H1 (cell line): ENCODE measurements at regions not wholly inside any gene's neighbourhood (a gene's known extent, or its start where the extent isn't known, plus 50 kb on each side); places are given as distances from the start of the nearest gene placed in this dataset.

Source experiments
- CTCF ChIA-PET: fragments of 300-600 bp; sonication (Branson Sonifier 250); formaldehyde crosslinking; loops from one replicate; lab custom pipeline; 2021; ENCODE audit not compliant: partially characterized antibody; lab: Charles Lee
- POLR2A ChIA-PET: fragments of 300-600 bp; sonication (Branson Sonifier 250); formaldehyde crosslinking; loops from one replicate; lab custom pipeline; 2021; ENCODE audit warnings: inconsistent platforms; ENCODE audit not compliant: partially characterized antibody; lab: Charles Lee
- DNase-seq, 2 experiments: peaks; one replicate each; pipeline versions ENCODE4 v3.0.0 to v3.0.0-alpha.2; 2010 to 2022; ENCODE audit warnings: low spot score in 2 of 2, low read depth in 1 of 2, mixed read lengths in 1 of 2
- FAIRE-seq: peaks from 2 replicates; lab custom pipeline; 2011; peaks lifted over from hg19 to GRCh38; lab: Jason Lieb, UNC
- H2AFZ ChIP-seq: 2 replicates; pipeline ENCODE4 v1.8.1; 2012; ENCODE audit warnings: low read length, inconsistent platforms
- H2AK5ac ChIP-seq: 2 replicates; pipeline ENCODE4 v1.6.1; 2013; ENCODE audit warnings: low read depth, low read length
- H2BK120ac ChIP-seq: replicated peaks from 2 replicates; pipeline ENCODE3; 2013; ENCODE audit warnings: low read depth, low read length, inconsistent platforms
- H2BK12ac ChIP-seq: 2 replicates; pipeline ENCODE4 v1.6.1; 2013; ENCODE audit warnings: low read depth, low read length
- H2BK15ac ChIP-seq: 2 replicates; pipeline ENCODE4 v1.6.1; 2013; ENCODE audit warnings: low read length
- H2BK20ac ChIP-seq: 2 replicates; pipeline ENCODE4 v1.6.1; 2013; ENCODE audit warnings: low read length
- H2BK5ac ChIP-seq: 2 replicates; pipeline ENCODE4 v1.6.1; 2013; ENCODE audit warnings: low read depth, low read length
- H3K14ac ChIP-seq: 2 replicates; pipeline ENCODE4 v1.6.1; 2013; ENCODE audit warnings: inconsistent platforms; ENCODE audit not compliant: insufficient read length
- H3K18ac ChIP-seq: 2 replicates; pipeline ENCODE4 v1.6.1; 2013; ENCODE audit warnings: low read length; ENCODE audit errors: extremely low read depth
- H3K23ac ChIP-seq: 2 replicates; pipeline ENCODE4 v1.6.1; 2013; ENCODE audit warnings: inconsistent platforms; ENCODE audit not compliant: insufficient read length
- H3K23me2 ChIP-seq: 2 replicates; pipeline ENCODE4 v1.6.1; 2013; ENCODE audit warnings: low read depth, low read length
- H3K27ac ChIP-seq: 2 replicates; pipeline ENCODE4 v1.6.1; 2011; ENCODE audit warnings: low read depth, low read length, inconsistent platforms
- H3K27me3 ChIP-seq, 4 experiments: replicated peaks in 1 of 4; 1 replicate in 1 of 4; 2 replicates in 3 of 4; pipeline versions ENCODE4 v1.6.1 to v1.8.1; 2011 to 2013; ENCODE audit warnings: low read length in 3 of 4, mild to moderate bottlenecking in 3 of 4, inconsistent platforms in 2 of 4, mixed read lengths in 2 of 4, moderate library complexity in 1 of 4; ENCODE audit not compliant: control insufficient read depth in 3 of 4, insufficient read depth in 3 of 4; ENCODE audit errors: extremely low read depth in 1 of 4
- H3K36me3 ChIP-seq, 4 experiments: 2 replicates each; pipeline versions ENCODE4 v1.6.1 to v1.8.1; 2011 to 2013; ENCODE audit warnings: mild to moderate bottlenecking in 4 of 4, low read length in 3 of 4, moderate library complexity in 2 of 4, control low read depth in 1 of 4, inconsistent platforms in 1 of 4; ENCODE audit not compliant: insufficient read depth in 4 of 4, control insufficient read depth in 2 of 4
- H3K4ac ChIP-seq: replicated peaks from 2 replicates; pipeline ENCODE3; 2013; ENCODE audit warnings: low read length, low read depth, mixed read lengths, inconsistent platforms; ENCODE audit not compliant: insufficient read length
- H3K4me1 ChIP-seq, 4 experiments: replicated peaks in 1 of 4; 1 replicate in 1 of 4; 2 replicates in 3 of 4; pipeline versions ENCODE4 v1.6.1 to v1.8.1; 2011 to 2013; ENCODE audit warnings: low read length in 3 of 4, inconsistent platforms in 2 of 4, mixed read lengths in 1 of 4; ENCODE audit not compliant: insufficient read depth in 4 of 4, control insufficient read depth in 3 of 4
- H3K4me2 ChIP-seq, 2 experiments: 2 replicates each; pipeline versions ENCODE4 v1.6.1 to v1.8.1; 2011 to 2013; ENCODE audit warnings: low read depth in 2 of 2, low read length in 2 of 2, control low read depth in 1 of 2, inconsistent platforms in 1 of 2, mild to moderate bottlenecking in 1 of 2; ENCODE audit not compliant: insufficient read depth in 1 of 2
- H3K4me3 ChIP-seq, 4 experiments: fragments of 200-600, 300-600 bp in 1 of 4; sonication (generic), shearing (Covaris generic), sonication (Bioruptor Twin) in 1 of 4; 2 replicates each; pipeline versions ENCODE4 v1.5.1 to v1.8.1; 2011 to 2016; ENCODE audit warnings: low read length in 4 of 4, low read depth in 3 of 4, control low read depth in 2 of 4, inconsistent platforms in 2 of 4, mild to moderate bottlenecking in 2 of 4, mixed read lengths in 1 of 4, moderate library complexity in 1 of 4; ENCODE audit not compliant: insufficient read depth in 2 of 4; ENCODE audit errors: extremely low read depth in 1 of 4
- H3K56ac ChIP-seq: replicated peaks from 2 replicates; pipeline ENCODE3; 2013; ENCODE audit warnings: low read depth, mild to moderate bottlenecking, mixed read lengths, low read length, inconsistent platforms; ENCODE audit not compliant: insufficient read length
- H3K79me1 ChIP-seq: 2 replicates; pipeline ENCODE4 v1.6.1; 2013; ENCODE audit warnings: low read depth, low read length, control low read depth
- H3K79me2 ChIP-seq, 2 experiments: 2 replicates each; pipeline versions ENCODE4 v1.6.1 to v1.8.1; 2012 to 2013; ENCODE audit warnings: low read length in 2 of 2, mild to moderate bottlenecking in 2 of 2, inconsistent platforms in 1 of 2; ENCODE audit not compliant: insufficient read depth in 2 of 2, control insufficient read depth in 1 of 2
- H3K9ac ChIP-seq, 4 experiments: replicated peaks in 1 of 4; 1 replicate in 1 of 4; 2 replicates in 3 of 4; pipeline versions ENCODE4 v1.6.1 to v1.8.1; 2011 to 2013; ENCODE audit warnings: low read depth in 3 of 4, low read length in 3 of 4, control low read depth in 2 of 4, mild to moderate bottlenecking in 2 of 4, moderate library complexity in 2 of 4, inconsistent platforms in 1 of 4; ENCODE audit errors: extremely low read depth in 1 of 4
- H3K9me3 ChIP-seq, 2 experiments: 2 replicates each; pipeline versions ENCODE4 v1.6.1 to v1.8.1; 2012 to 2013; ENCODE audit warnings: mild to moderate bottlenecking in 2 of 2, moderate library complexity in 2 of 2, control low read depth in 1 of 2, inconsistent platforms in 1 of 2, low read depth in 1 of 2, low read length in 1 of 2, mixed read lengths in 1 of 2; ENCODE audit not compliant: insufficient read depth in 2 of 2
- H4K20me1 ChIP-seq, 2 experiments: replicated peaks in 1 of 2; 2 replicates each; pipeline versions ENCODE3 to v1.8.1; 2011 to 2013; ENCODE audit warnings: inconsistent platforms in 2 of 2, low read length in 2 of 2, mild to moderate bottlenecking in 1 of 2; ENCODE audit not compliant: insufficient read depth in 2 of 2, control insufficient read depth in 1 of 2
- H4K5ac ChIP-seq: 2 replicates; pipeline ENCODE4 v1.6.1; 2013; ENCODE audit warnings: low read length, low read depth, mixed read lengths, inconsistent platforms; ENCODE audit not compliant: insufficient read length
- H4K8ac ChIP-seq: 2 replicates; pipeline ENCODE4 v1.8.0; 2013; ENCODE audit warnings: mild to moderate bottlenecking, moderate library complexity, low read length, inconsistent platforms; ENCODE audit not compliant: insufficient read depth; ENCODE audit errors: extremely low read depth
- H4K91ac ChIP-seq: replicated peaks from 2 replicates; pipeline ENCODE3; 2013; ENCODE audit warnings: low read length, mixed read lengths, inconsistent platforms; ENCODE audit not compliant: insufficient read length
- CBX5 ChIP-seq: fragments of 300-800, 300-1000 bp; sonication (generic); IDR thresholded peaks from 2 replicates; pipeline ENCODE4 v1.7.1; 2016; ENCODE audit warnings: antibody characterized with exemption, low read length, low read depth
- FOSL1 ChIP-seq: IDR thresholded peaks from 2 replicates; pipeline ENCODE4 v1.6.1; 2011; ENCODE audit warnings: mild to moderate bottlenecking, low read depth, low read length, moderate library complexity; ENCODE audit not compliant: insufficient read depth
- KDM4A ChIP-seq: IDR thresholded peaks from one replicate; pipeline ENCODE4 v1.7.1; 2012; ENCODE audit warnings: low read depth, mild to moderate bottlenecking, moderate library complexity, low read length, inconsistent platforms; ENCODE audit not compliant: severe bottlenecking
- SAP30 ChIP-seq: fragments of 300-600 bp; sonication (generic); IDR thresholded peaks from 2 replicates; pipeline ENCODE4 v1.7.1; 2012; ENCODE audit warnings: low read length, moderate library complexity, mild to moderate bottlenecking, inconsistent platforms; ENCODE audit not compliant: insufficient read depth, insufficient replicate concordance
- SIN3A ChIP-seq, 2 experiments: IDR thresholded peaks in 1 of 2; conservative IDR thresholded peaks in 1 of 2; 2 replicates each; pipeline ENCODE4 v1.6.1; 2011 to 2012; ENCODE audit warnings: low read length in 2 of 2, improper control_type of control experiment in 1 of 2, low read depth in 1 of 2, mild to moderate bottlenecking in 1 of 2
- SIRT6 ChIP-seq: IDR thresholded peaks from one replicate; pipeline ENCODE4 v1.7.1; 2012; ENCODE audit warnings: low read length, inconsistent platforms
- SP2 ChIP-seq: IDR thresholded peaks from 2 replicates; pipeline ENCODE4 v1.6.1; 2012; ENCODE audit warnings: mild to moderate bottlenecking, low read length, inconsistent platforms
- SRF ChIP-seq: IDR thresholded peaks from 2 replicates; pipeline ENCODE4 v1.6.1; 2011; ENCODE audit warnings: mild to moderate bottlenecking, low read depth, low read length, moderate library complexity
- WGBS, 2 experiments: shearing (Covaris generic) in 1 of 2; methylation state at CpG; one replicate each; pipeline versions ENCODE4 v1.1.6 to v1.1.7; 2013 to 2015; ENCODE audit warnings: low lambda C conversion rate in 2 of 2, mixed read lengths in 2 of 2, inconsistent platforms in 1 of 2, low coverage in 1 of 2, missing lambda C conversion rate in 1 of 2; ENCODE audit not compliant: insufficient replicate concordance in 2 of 2, insufficient coverage in 1 of 2, insufficient read length in 1 of 2; ENCODE audit errors: extremely low coverage in 1 of 2, missing lambda C conversion rate in 1 of 2; 5-methylcytosine and 5-hydroxymethylcytosine counted together
- TF ChIP-seq, protein P1 (sequence below), 3 experiments: IDR thresholded peaks; 1 replicate in 2 of 3; 2 replicates in 1 of 3; pipeline versions ENCODE4 v1.5.1 to v1.6.1; 2011; ENCODE audit warnings: low read length in 3 of 3, mild to moderate bottlenecking in 3 of 3, inconsistent platforms in 2 of 3, low read depth in 1 of 3, moderate library complexity in 1 of 3; ENCODE audit not compliant: insufficient read depth in 1 of 3; ENCODE audit errors: control extremely low read depth in 1 of 3
- TF ChIP-seq, protein P2 (sequence below): IDR thresholded peaks from 2 replicates; pipeline ENCODE4 v1.6.1; 2012; ENCODE audit warnings: low read length, inconsistent platforms

DNA sequence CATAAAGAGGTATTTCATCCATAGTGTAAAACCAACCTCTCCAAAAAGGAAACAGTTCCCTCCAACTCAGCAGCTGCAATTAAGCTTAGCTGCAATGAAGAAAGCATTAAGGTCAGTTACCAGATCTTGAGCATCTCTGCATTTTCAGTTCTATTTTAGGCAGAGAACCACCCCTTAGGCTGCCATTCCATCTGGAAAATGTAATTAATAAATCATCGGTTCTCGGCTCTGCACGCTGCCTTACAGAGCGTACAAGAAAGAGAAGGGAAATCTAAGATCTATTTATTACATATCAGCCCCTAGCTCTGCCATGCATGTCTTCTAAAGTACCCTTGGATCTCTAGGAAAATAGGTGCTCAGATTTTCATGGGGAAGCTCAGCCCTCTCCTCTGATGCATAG lies 71.5 kb downstream of the RCN1 start:
- Histone ChIP-seq H2BK5ac (no peak overlapping the region), H3K36me3 (no peaks in the 10 kb centered on the region), H3K79me1 (no peaks in the 10 kb centered on the region), H3K23ac (no peak overlapping the region), H3K4me3 (no peak overlapping the region), H3K56ac (no peak overlapping the region), H2BK20ac (no peak overlapping the region), H4K8ac (no peak overlapping the region), H3K4ac (no peak overlapping the region), H3K9me3 (no peaks in the 10 kb centered on the region), H3K4me2 (no peak overlapping the region), H4K91ac (no peak overlapping the region), H2AK5ac (no peak overlapping the region), H3K27me3 (no peaks in the 10 kb centered on the region), H2BK12ac (no peak overlapping the region), H3K18ac (no peak overlapping the region), H2AFZ (no peak overlapping the region; the same call in 1 of the 2 replicates), H3K23me2 (no peaks in the 10 kb centered on the region), H3K9ac (no peak overlapping the region), H4K20me1 (no peaks in the 10 kb centered on the region), H3K79me2 (no peaks in the 10 kb centered on the region), H4K5ac (no peak overlapping the region), H3K27ac (no peak overlapping the region), H3K4me1 (no peaks in the 10 kb centered on the region), H2BK15ac (no peak overlapping the region), H3K14ac (no peak overlapping the region), H2BK120ac (no peak overlapping the region)
- POLR2A ChIA-PET: interaction anchor here (1.4 kb wide), 1 partner anchor 71 kb away, joined by 4 read pairs; the partner anchor contains the start of gene RCN1
- FAIRE-seq (no peak), DNase-seq (no peak)
- CTCF ChIA-PET: interaction anchor here (0.7 to 10.0 kb wide), 6 partner anchors 9 to 822 kb away, joined by 3 to 74 read pairs (median 4); partner anchors contain the start of gene RCN1
- WGBS, 2 experiments: 87% methylated on average over 4 of the region's 4 CpGs; no CpG with 5 or more reads in 1 of the 2 experiments
- TF ChIP-seq FOSL1 (no peak), SIN3A (conservative IDR thresholded peaks at IDR 0.05 in 1 of 2, IDR thresholded peaks at IDR 0.05 in 1 of 2; ENCODE audit: low read depth in 1 of 2, low read length in 2 of 2) (no peak), SP2 (no peak), SAP30 (no peak), KDM4A (no peak), SRF (no peak), SIRT6 (no peak), CBX5 (no peak)
- TF ChIP-seq, protein P1, sequence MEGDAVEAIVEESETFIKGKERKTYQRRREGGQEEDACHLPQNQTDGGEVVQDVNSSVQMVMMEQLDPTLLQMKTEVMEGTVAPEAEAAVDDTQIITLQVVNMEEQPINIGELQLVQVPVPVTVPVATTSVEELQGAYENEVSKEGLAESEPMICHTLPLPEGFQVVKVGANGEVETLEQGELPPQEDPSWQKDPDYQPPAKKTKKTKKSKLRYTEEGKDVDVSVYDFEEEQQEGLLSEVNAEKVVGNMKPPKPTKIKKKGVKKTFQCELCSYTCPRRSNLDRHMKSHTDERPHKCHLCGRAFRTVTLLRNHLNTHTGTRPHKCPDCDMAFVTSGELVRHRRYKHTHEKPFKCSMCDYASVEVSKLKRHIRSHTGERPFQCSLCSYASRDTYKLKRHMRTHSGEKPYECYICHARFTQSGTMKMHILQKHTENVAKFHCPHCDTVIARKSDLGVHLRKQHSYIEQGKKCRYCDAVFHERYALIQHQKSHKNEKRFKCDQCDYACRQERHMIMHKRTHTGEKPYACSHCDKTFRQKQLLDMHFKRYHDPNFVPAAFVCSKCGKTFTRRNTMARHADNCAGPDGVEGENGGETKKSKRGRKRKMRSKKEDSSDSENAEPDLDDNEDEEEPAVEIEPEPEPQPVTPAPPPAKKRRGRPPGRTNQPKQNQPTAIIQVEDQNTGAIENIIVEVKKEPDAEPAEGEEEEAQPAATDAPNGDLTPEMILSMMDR (IDR thresholded peaks at IDR 0.05; ENCODE audit: control extremely low read depth in 1 of 3, insufficient read depth in 1 of 3, low read depth in 1 of 3, low read length in 3 of 3): no peak
- TF ChIP-seq, protein P2, sequence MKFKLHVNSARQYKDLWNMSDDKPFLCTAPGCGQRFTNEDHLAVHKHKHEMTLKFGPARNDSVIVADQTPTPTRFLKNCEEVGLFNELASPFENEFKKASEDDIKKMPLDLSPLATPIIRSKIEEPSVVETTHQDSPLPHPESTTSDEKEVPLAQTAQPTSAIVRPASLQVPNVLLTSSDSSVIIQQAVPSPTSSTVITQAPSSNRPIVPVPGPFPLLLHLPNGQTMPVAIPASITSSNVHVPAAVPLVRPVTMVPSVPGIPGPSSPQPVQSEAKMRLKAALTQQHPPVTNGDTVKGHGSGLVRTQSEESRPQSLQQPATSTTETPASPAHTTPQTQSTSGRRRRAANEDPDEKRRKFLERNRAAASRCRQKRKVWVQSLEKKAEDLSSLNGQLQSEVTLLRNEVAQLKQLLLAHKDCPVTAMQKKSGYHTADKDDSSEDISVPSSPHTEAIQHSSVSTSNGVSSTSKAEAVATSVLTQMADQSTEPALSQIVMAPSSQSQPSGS: no peak
